KMS-11 (cell line): ENCODE measurements at regions not wholly inside any gene's neighbourhood (a gene's known extent, or its start where the extent isn't known, plus 50 kb on each side); places are given as distances from the start of the nearest gene placed in this dataset.

ENCODE experiments used
- H2AFZ ChIP-seq: fragments of 200-600 bp; sonication (generic); 2 replicates; pipeline ENCODE4 v1.6.1; 2016; ENCODE audit warnings: antibody characterized with exemption, mixed run types, low read depth
- H3K27ac ChIP-seq: fragments of 200-600 bp; sonication (generic); 2 replicates; pipeline ENCODE4 v1.6.1; 2016; ENCODE audit warnings: mild to moderate bottlenecking, mixed run types
- H3K27me3 ChIP-seq: fragments of 200-600 bp; sonication (generic); 2 replicates; pipeline ENCODE4 v1.6.1; 2017; ENCODE audit warnings: mild to moderate bottlenecking, low read depth, mixed run types, moderate library complexity; ENCODE audit not compliant: insufficient read depth
- H3K36me3 ChIP-seq: fragments of 200-600 bp; sonication (generic); 2 replicates; pipeline ENCODE4 v1.6.1; 2017; ENCODE audit warnings: mild to moderate bottlenecking, mixed run types; ENCODE audit not compliant: insufficient read depth
- H3K4me1 ChIP-seq: fragments of 200-600 bp; sonication (generic); 2 replicates; pipeline ENCODE4 v1.6.1; 2016; ENCODE audit warnings: mild to moderate bottlenecking, low read depth, mixed run types; ENCODE audit not compliant: poor library complexity, severe bottlenecking
- H3K4me2 ChIP-seq: fragments of 200-600 bp; sonication (generic); 2 replicates; pipeline ENCODE4 v1.7.0; 2016; ENCODE audit warnings: mild to moderate bottlenecking, mixed run types
- H3K4me3 ChIP-seq: fragments of 200-600 bp; sonication (generic); IDR thresholded peaks from 2 replicates; pipeline ENCODE4 v1.6.1; 2017; ENCODE audit warnings: low read depth, low read length, mixed read lengths; ENCODE audit not compliant: insufficient read depth
- H3K79me2 ChIP-seq: fragments of 200-600 bp; sonication (generic); 2 replicates; pipeline ENCODE4 v1.6.1; 2016; ENCODE audit warnings: low read depth, mixed run types; ENCODE audit not compliant: insufficient read depth
- H3K9ac ChIP-seq: fragments of 200-600 bp; sonication (generic); 2 replicates; pipeline ENCODE4 v1.6.1; 2016; ENCODE audit warnings: mild to moderate bottlenecking, mixed run types
- H4K20me1 ChIP-seq: fragments of 200-600 bp; sonication (generic); 2 replicates; pipeline ENCODE4 v1.6.1; 2016; ENCODE audit warnings: mild to moderate bottlenecking, mixed run types; ENCODE audit not compliant: insufficient read depth
- CTCF ChIP-seq: fragments of 200-600 bp; sonication (generic); conservative IDR thresholded peaks from 2 replicates; pipeline ENCODE4 v1.6.1; 2017; ENCODE audit warnings: low read depth, mild to moderate bottlenecking, antibody characterized with exemption, low read length, moderate library complexity, mixed read lengths

DNA sequence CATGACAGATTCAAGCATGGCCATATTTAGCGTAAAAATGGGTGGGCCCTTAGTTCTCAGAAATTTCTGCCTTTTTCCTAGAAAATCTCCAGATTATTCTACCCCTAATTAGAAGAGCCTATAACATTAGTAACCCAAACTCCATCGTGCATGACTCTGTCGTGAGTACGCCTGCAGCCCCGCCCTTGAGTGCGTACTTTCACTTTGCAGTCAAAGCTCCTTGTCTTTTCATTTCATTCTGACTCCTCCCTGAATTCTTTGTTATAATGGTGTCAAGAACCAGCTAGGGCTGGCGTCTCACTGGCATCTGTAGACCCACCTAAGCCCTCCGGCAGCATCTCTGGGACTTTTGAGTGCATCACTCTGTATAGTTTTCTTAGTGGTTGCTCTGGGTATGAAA is 61.7 kb upstream of the NOX3 start:
- Histone ChIP-seq H3K4me3 (no peak overlapping the region), H3K4me2 (no peak overlapping the region), H2AFZ (no peak overlapping the region), H3K9ac (no peak overlapping the region), H4K20me1 (no peaks in the 10 kb centered on the region), H3K4me1 (no peaks in the 10 kb centered on the region), H3K79me2 (no peaks in the 10 kb centered on the region), H3K27me3 (no peaks in the 10 kb centered on the region), H3K36me3 (no peaks in the 10 kb centered on the region), H3K27ac (no peak overlapping the region)
- TF ChIP-seq CTCF, result no peak

DNA sequence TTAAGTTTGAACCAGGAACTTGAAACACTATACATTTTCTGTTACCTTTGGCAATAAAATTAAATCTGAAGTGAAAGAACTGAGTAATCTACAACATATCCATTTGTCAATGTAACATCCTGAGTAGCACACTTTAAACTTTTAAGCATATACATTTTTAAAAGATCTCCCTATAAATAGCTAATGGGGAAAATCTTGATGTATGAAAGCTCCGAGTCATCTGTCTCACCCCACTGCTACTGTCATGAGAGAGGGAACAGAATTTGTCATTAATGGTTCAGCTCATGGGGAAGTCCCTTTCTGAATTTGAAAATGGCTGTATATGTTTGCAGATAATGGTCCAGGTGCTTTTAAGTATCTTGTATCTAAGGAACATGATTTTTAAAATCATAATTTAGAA is 55.2 kb upstream of the NOX3 start:
- no peaks in the 10 kb centered on the region for H3K79me2 ChIP-seq
- H4K20me1 ChIP-seq, result no peaks in the 10 kb centered on the region
- H3K27ac ChIP-seq, result no peak overlapping the region
- H3K4me3 ChIP-seq, result no peak overlapping the region
- no peak overlapping the region for H3K4me2 ChIP-seq
- H3K27me3 ChIP-seq, result no peaks in the 10 kb centered on the region
- H3K9ac ChIP-seq, result no peak overlapping the region
- TF ChIP-seq CTCF, result no peak
- no peaks in the 10 kb centered on the region for H3K36me3 ChIP-seq
- no peak overlapping the region for H2AFZ ChIP-seq
- H3K4me1 ChIP-seq, result no peaks in the 10 kb centered on the region

DNA sequence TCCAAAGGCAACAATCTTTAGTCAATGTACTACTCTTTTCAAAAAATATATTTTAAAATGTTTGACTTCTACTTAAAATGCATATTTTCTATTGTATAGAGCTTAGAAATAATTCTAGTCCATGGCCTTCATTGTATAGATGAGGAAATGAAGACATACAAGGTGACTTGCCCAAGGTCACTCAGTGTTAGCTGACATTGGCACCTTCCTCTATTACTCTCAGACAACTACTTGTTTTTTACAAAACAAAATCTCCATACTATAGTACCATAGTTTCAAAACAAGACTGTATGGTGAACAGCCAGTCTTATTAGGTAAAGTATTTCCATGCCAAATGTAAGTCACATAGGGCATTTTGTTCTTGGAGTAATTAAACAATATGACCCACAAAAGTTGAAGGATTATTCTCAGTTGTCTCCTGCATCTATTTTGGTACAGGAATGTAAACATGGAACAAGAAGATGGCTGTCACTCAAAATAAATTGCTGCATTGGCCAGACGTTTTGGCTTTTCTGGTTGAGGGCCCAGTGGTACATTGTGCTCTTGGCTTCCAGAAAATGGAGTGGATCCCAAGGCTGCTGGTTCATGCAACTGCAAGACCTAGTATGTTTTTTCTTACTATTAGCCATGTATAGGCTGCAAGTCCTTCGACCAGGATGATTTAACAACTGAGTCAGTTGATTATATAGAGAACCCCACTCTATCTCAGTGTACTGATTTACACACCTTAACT is 54.3 kb upstream of the NOX3 start:
- no peak for TF ChIP-seq CTCF

DNA sequence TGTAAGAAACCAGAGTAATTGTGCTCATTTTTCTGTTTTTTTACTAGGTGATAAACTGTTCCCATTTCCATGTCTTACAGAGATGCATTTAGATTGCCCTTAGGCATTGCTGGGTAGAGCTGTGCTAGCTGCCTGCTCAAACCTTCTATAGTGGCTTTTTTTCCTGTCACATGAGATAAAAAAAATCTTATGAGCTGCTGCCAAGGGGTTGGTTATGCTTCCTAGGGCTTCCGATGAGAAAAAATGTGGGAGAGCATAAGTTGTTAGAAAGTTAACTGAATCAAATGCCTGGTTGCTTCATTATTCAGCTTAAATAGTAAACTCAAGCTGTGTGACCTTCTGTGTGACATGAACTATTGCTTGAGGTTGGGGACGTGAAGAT is 50.0 kb upstream of the NOX3 start:
- H2AFZ ChIP-seq, result no peak overlapping the region

More for the DNA sequence above, 54.3 kb upstream of the NOX3 start:
- Histone ChIP-seq H3K79me2 (no peaks in the 10 kb centered on the region), H3K4me3 (no peak overlapping the region), H3K4me1 (no peaks in the 10 kb centered on the region), H3K9ac (no peak overlapping the region), H3K4me2 (no peak overlapping the region), H2AFZ (no peak overlapping the region), H3K36me3 (no peaks in the 10 kb centered on the region), H3K27ac (no peak overlapping the region), H3K27me3 (no peaks in the 10 kb centered on the region), H4K20me1 (no peaks in the 10 kb centered on the region)

More for the DNA sequence above, 50.0 kb upstream of the NOX3 start:
- Histone ChIP-seq H3K4me2 (no peak overlapping the region), H3K27ac (no peak overlapping the region), H3K27me3 (no peaks in the 10 kb centered on the region), H3K4me3 (no peak overlapping the region), H3K79me2 (no peaks in the 10 kb centered on the region), H4K20me1 (no peaks in the 10 kb centered on the region), H3K36me3 (no peaks in the 10 kb centered on the region), H3K4me1 (no peaks in the 10 kb centered on the region), H3K9ac (no peak overlapping the region)
- TF ChIP-seq CTCF, result no peak
